Activated CD4-positive, alpha-beta T cell treated with anti-CD3 and anti-CD28 coated beads, Interleukin-2, amount 10 ng/mL, durations not matched to agents 24 days and 14 days (primary cell): ENCODE measurements at regions not wholly inside any gene's neighbourhood (a gene's known extent, or its start where the extent isn't known, plus 50 kb on each side); places are given as distances from the start of the nearest gene placed in this dataset.

ENCODE experiments used
- DNase-seq: peaks from one replicate; pipeline ENCODE4 v3.0.0; 2022
- H3K27ac Mint-ChIP-seq: one replicate; pipeline ENCODE4 v1.8.0; 2022; ENCODE audit warnings: mild to moderate bottlenecking, mixed read lengths
- H3K27me3 Mint-ChIP-seq: one replicate; pipeline ENCODE4 v1.8.0; 2022; ENCODE audit warnings: mixed read lengths
- H3K36me3 Mint-ChIP-seq: one replicate; pipeline ENCODE4 v1.8.0; 2022; ENCODE audit warnings: low read depth, mild to moderate bottlenecking, mixed read lengths
- H3K4me1 Mint-ChIP-seq: one replicate; pipeline ENCODE4 v1.8.0; 2021; ENCODE audit warnings: mixed read lengths
- H3K4me3 Mint-ChIP-seq: one replicate; pipeline ENCODE4 v1.8.0; 2022; ENCODE audit warnings: mild to moderate bottlenecking, moderate library complexity, mixed read lengths
- H3K9me3 Mint-ChIP-seq: one replicate; pipeline ENCODE4 v1.8.0; 2021; ENCODE audit warnings: mixed read lengths
- intact Hi-C: fragments of 100-400 bp; cut with micrococcal nuclease; formaldehyde crosslinking; loops from one replicate; pipeline ENCODE4 v1.15.1; 2023

GRCh38 chr18:29693334-29693733 is 1349.2 kb downstream of the DSC3 start:
- H3K9me3 Mint-ChIP-seq: peaks cover 7% of the 10 kb centered on the region
- H3K4me1 Mint-ChIP-seq: no peaks in the 10 kb centered on the region
- DNase-seq: no peak
- no peak overlapping the region for H3K27ac Mint-ChIP-seq
- intact Hi-C loops: no loop called here
- no peak overlapping the region for H3K4me3 Mint-ChIP-seq
- no peaks in the 10 kb centered on the region for H3K36me3 Mint-ChIP-seq
- H3K27me3 Mint-ChIP-seq: no peaks in the 10 kb centered on the region

- H3K27me3 Mint-ChIP-seq: no peaks in the 10 kb centered on the region
- no peak overlapping the region for H3K4me3 Mint-ChIP-seq
- no peak for DNase-seq
- H3K27ac Mint-ChIP-seq: no peak overlapping the region
- intact Hi-C loops: no loop called here
- H3K4me1 Mint-ChIP-seq: no peaks in the 10 kb centered on the region
- H3K36me3 Mint-ChIP-seq: no peaks in the 10 kb centered on the region
- H3K9me3 Mint-ChIP-seq: no peaks in the 10 kb centered on the region
These were observed 1361.0 kb downstream of the DSC3 start for GRCh38 chr18:29681578-29681977.

- no peaks in the 10 kb centered on the region for H3K4me1 Mint-ChIP-seq
These were observed 1378.1 kb downstream of the DSC3 start for GRCh38 chr18:29664278-29665036.

GRCh38 chr18:29661924-29662323 is 1380.6 kb downstream of the DSC3 start:
- DNase-seq: no peak
- no peaks in the 10 kb centered on the region for H3K36me3 Mint-ChIP-seq
- no peaks in the 10 kb centered on the region for H3K9me3 Mint-ChIP-seq

More at GRCh38 chr18:29664278-29665036, 1378.1 kb downstream of the DSC3 start:
- H3K4me3 Mint-ChIP-seq: no peak overlapping the region
- DNase-seq: no peak
- H3K27ac Mint-ChIP-seq: no peak overlapping the region
- no peaks in the 10 kb centered on the region for H3K27me3 Mint-ChIP-seq
- H3K36me3 Mint-ChIP-seq: no peaks in the 10 kb centered on the region
- no peaks in the 10 kb centered on the region for H3K9me3 Mint-ChIP-seq
- intact Hi-C loops: no loop called here

GRCh38 chr18:29660777-29661176 is 1381.8 kb downstream of the DSC3 start:
- Mint-ChIP-seq H3K4me3 (no peak overlapping the region), H3K4me1 (no peaks in the 10 kb centered on the region), H3K36me3 (no peaks in the 10 kb centered on the region), H3K9me3 (peaks cover 8% of the 10 kb centered on the region), H3K27ac (no peak overlapping the region), H3K27me3 (no peaks in the 10 kb centered on the region)
- intact Hi-C loops: no loop called here
- no peak for DNase-seq

More at GRCh38 chr18:29661924-29662323, 1380.6 kb downstream of the DSC3 start:
- Mint-ChIP-seq H3K27me3 (no peaks in the 10 kb centered on the region), H3K4me3 (no peak overlapping the region), H3K4me1 (no peaks in the 10 kb centered on the region), H3K27ac (no peak overlapping the region)
- intact Hi-C loops: no loop called here

- Mint-ChIP-seq H3K36me3 (no peaks in the 10 kb centered on the region), H3K9me3 (peaks cover 9% of the 10 kb centered on the region), H3K4me1 (no peaks in the 10 kb centered on the region), H3K27ac (no peak overlapping the region), H3K4me3 (no peak overlapping the region), H3K27me3 (no peaks in the 10 kb centered on the region)
- DNase-seq: no peak
- intact Hi-C loops: no loop called here
These were observed 1388.8 kb downstream of the DSC3 start for GRCh38 chr18:29653671-29654215.

- H3K27me3 Mint-ChIP-seq: no peaks in the 10 kb centered on the region
- no peaks in the 10 kb centered on the region for H3K36me3 Mint-ChIP-seq
- H3K4me3 Mint-ChIP-seq: no peak overlapping the region
- H3K27ac Mint-ChIP-seq: no peak overlapping the region
- no peak for DNase-seq
- H3K4me1 Mint-ChIP-seq: no peaks in the 10 kb centered on the region
- intact Hi-C loops: no loop called here
- peaks cover 9% of the 10 kb centered on the region for H3K9me3 Mint-ChIP-seq
These were observed 1389.7 kb downstream of the DSC3 start for GRCh38 chr18:29652797-29653196.

- DNase-seq: no peak
- intact Hi-C loops: no loop called here
These were observed 1391.3 kb downstream of the DSC3 start for GRCh38 chr18:29651122-29651680.

GRCh38 chr18:29648891-29649290 is 1393.7 kb downstream of the DSC3 start:
- Mint-ChIP-seq H3K9me3 (no peaks in the 10 kb centered on the region), H3K36me3 (no peaks in the 10 kb centered on the region), H3K27ac (no peak overlapping the region), H3K27me3 (no peaks in the 10 kb centered on the region), H3K4me1 (no peaks in the 10 kb centered on the region), H3K4me3 (no peak overlapping the region)
- no peak for DNase-seq
- intact Hi-C loops: no loop called here

More at GRCh38 chr18:29651122-29651680, 1391.3 kb downstream of the DSC3 start:
- no peaks in the 10 kb centered on the region for H3K4me1 Mint-ChIP-seq
- no peaks in the 10 kb centered on the region for H3K27me3 Mint-ChIP-seq
- no peak overlapping the region for H3K27ac Mint-ChIP-seq
- no peaks in the 10 kb centered on the region for H3K36me3 Mint-ChIP-seq
- peaks cover 6% of the 10 kb centered on the region for H3K9me3 Mint-ChIP-seq
- no peak overlapping the region for H3K4me3 Mint-ChIP-seq

GRCh38 chr18:29647700-29648099 is 1394.8 kb downstream of the DSC3 start:
- Mint-ChIP-seq H3K9me3 (no peaks in the 10 kb centered on the region), H3K27me3 (no peaks in the 10 kb centered on the region), H3K4me3 (no peak overlapping the region), H3K4me1 (no peaks in the 10 kb centered on the region), H3K27ac (no peak overlapping the region), H3K36me3 (no peaks in the 10 kb centered on the region)
- no peak for DNase-seq
- intact Hi-C loops: no loop called here

GRCh38 chr18:29644276-29644675 is 1398.3 kb downstream of the DSC3 start:
- no peak overlapping the region for H3K27ac Mint-ChIP-seq
- no peak for DNase-seq
- peaks cover 4% of the 10 kb centered on the region for H3K9me3 Mint-ChIP-seq
- intact Hi-C loops: no loop called here
- no peaks in the 10 kb centered on the region for H3K27me3 Mint-ChIP-seq
- no peaks in the 10 kb centered on the region for H3K4me1 Mint-ChIP-seq
- no peak overlapping the region for H3K4me3 Mint-ChIP-seq
- H3K36me3 Mint-ChIP-seq: no peaks in the 10 kb centered on the region

- Mint-ChIP-seq H3K27ac (no peak overlapping the region), H3K36me3 (no peaks in the 10 kb centered on the region), H3K4me3 (no peak overlapping the region), H3K9me3 (no peaks in the 10 kb centered on the region), H3K27me3 (no peaks in the 10 kb centered on the region), H3K4me1 (no peaks in the 10 kb centered on the region)
- intact Hi-C loops: loop anchor here (10.0 kb wide), 1 partner anchor 55 kb away; no protein-coding TSS in a partner anchor
- no peak for DNase-seq
These were observed 1413.0 kb downstream of the DSC3 start for GRCh38 chr18:29629493-29630036.

GRCh38 chr18:29626094-29626493 is 1416.4 kb downstream of the DSC3 start:
- intact Hi-C loops: no loop called here
- Mint-ChIP-seq H3K9me3 (no peaks in the 10 kb centered on the region), H3K36me3 (no peaks in the 10 kb centered on the region), H3K4me3 (no peak overlapping the region), H3K27me3 (no peaks in the 10 kb centered on the region), H3K4me1 (no peaks in the 10 kb centered on the region), H3K27ac (no peak overlapping the region)
- DNase-seq: no peak

- no peaks in the 10 kb centered on the region for H3K36me3 Mint-ChIP-seq
- no peaks in the 10 kb centered on the region for H3K9me3 Mint-ChIP-seq
- H3K4me3 Mint-ChIP-seq: no peak overlapping the region
- no peaks in the 10 kb centered on the region for H3K27me3 Mint-ChIP-seq
- intact Hi-C loops: no loop called here
- no peaks in the 10 kb centered on the region for H3K4me1 Mint-ChIP-seq
- no peak overlapping the region for H3K27ac Mint-ChIP-seq
- no peak for DNase-seq
These were observed 1425.7 kb downstream of the DSC3 start for GRCh38 chr18:29616867-29617266.
